HG02588 (cell line): ENCODE measurements at regions not wholly inside any gene's neighbourhood (a gene's known extent, or its start where the extent isn't known, plus 50 kb on each side); places are given as distances from the start of the nearest gene placed in this dataset.

ENCODE experiments used
- ATAC-seq: cut with Tn5 transposase; IDR thresholded peaks from one replicate; pipeline ENCODE4 v1.9.1; 2021; ENCODE audit warnings: mild to moderate bottlenecking, moderate library complexity; ENCODE audit not compliant: unreplicated experiment

- no peak for ATAC-seq
Measured at GRCh38 chr7:130909881-130910672, 176.1 kb upstream of the KLF14 start.

GRCh38 chr7:130910949-130911944 lies 177.2 kb upstream of the KLF14 start:
- no peak for ATAC-seq

GRCh38 chr7:130912082-130912861 lies 178.3 kb upstream of the KLF14 start:
- no peak for ATAC-seq

- ATAC-seq: peak; percentile 91
Measured at GRCh38 chr7:130912862-130913638, 179.0 kb upstream of the KLF14 start.

GRCh38 chr7:130913639-130914553 lies 179.9 kb upstream of the KLF14 start:
- ATAC-seq: peak; percentile 13

- no peak for ATAC-seq
Measured at GRCh38 chr7:130914554-130915294, 180.7 kb upstream of the KLF14 start.

GRCh38 chr7:130917669-130918128 lies 183.7 kb upstream of the KLF14 start:
- no peak for ATAC-seq

GRCh38 chr7:130918129-130919052 lies 184.4 kb upstream of the KLF14 start:
- ATAC-seq: no peak

- no peak for ATAC-seq
Measured at GRCh38 chr7:130919316-130920103, 185.5 kb upstream of the KLF14 start.

- no peak for ATAC-seq
Measured at GRCh38 chr7:130920122-130920521, 186.1 kb upstream of the KLF14 start.

- no peak for ATAC-seq
Measured at GRCh38 chr7:130921391-130922180, 187.6 kb upstream of the KLF14 start.

GRCh38 chr7:130922206-130923112 lies 188.5 kb upstream of the KLF14 start:
- no peak for ATAC-seq

- no peak for ATAC-seq
Measured at GRCh38 chr7:130923365-130923764, 189.4 kb upstream of the KLF14 start.

GRCh38 chr7:130923930-130924329 lies 189.9 kb upstream of the KLF14 start:
- no peak for ATAC-seq
